H7 (cell line): ENCODE measurements at regions not wholly inside any gene's neighbourhood (a gene's known extent, or its start where the extent isn't known, plus 50 kb on each side); places are given as distances from the start of the nearest gene placed in this dataset.

ENCODE experiments used
- DNase-seq: peaks from one replicate; pipeline ENCODE4 v3.0.0; 2012
- H3K27me3 ChIP-seq: 2 replicates; pipeline ENCODE4 v1.6.0; 2011; ENCODE audit warnings: mild to moderate bottlenecking, low read length; ENCODE audit not compliant: control insufficient read depth, insufficient read depth
- H3K36me3 ChIP-seq: replicated peaks from 2 replicates; pipeline ENCODE4 v1.5.1; 2011; ENCODE audit warnings: low read length; ENCODE audit not compliant: control insufficient read depth, insufficient read depth
- H3K4me3 ChIP-seq: 2 replicates; pipeline ENCODE4 v1.5.1; 2011; ENCODE audit warnings: low read depth, mild to moderate bottlenecking, control low read depth, low read length, moderate library complexity; ENCODE audit not compliant: insufficient read depth

- H3K36me3 ChIP-seq = no peaks in the 10 kb centered on the region
- no peak overlapping the region for H3K4me3 ChIP-seq
- DNase-seq = peak; percentile 14
- H3K27me3 ChIP-seq = no peaks in the 10 kb centered on the region
Observed at GRCh38 chr14:98958048-98958631, 313.9 kb downstream of the BCL11B start.

GRCh38 chr14:98958632-98959031 is 313.4 kb downstream of the BCL11B start:
- no peaks in the 10 kb centered on the region for H3K36me3 ChIP-seq
- peak; percentile 15 for DNase-seq
- H3K4me3 ChIP-seq = no peak overlapping the region
- H3K27me3 ChIP-seq = no peaks in the 10 kb centered on the region

- H3K4me3 ChIP-seq = no peak overlapping the region
- DNase-seq = peak; percentile 8
- no peaks in the 10 kb centered on the region for H3K36me3 ChIP-seq
- H3K27me3 ChIP-seq = no peaks in the 10 kb centered on the region
Observed at GRCh38 chr14:98959410-98959809, 312.6 kb downstream of the BCL11B start.

- peak; percentile 68 for DNase-seq
- Histone ChIP-seq H3K27me3 (no peaks in the 10 kb centered on the region), H3K4me3 (no peak overlapping the region), H3K36me3 (no peaks in the 10 kb centered on the region)
Observed at GRCh38 chr14:98959958-98960616, 311.9 kb downstream of the BCL11B start.

- no peak for DNase-seq
- H3K4me3 ChIP-seq = no peak overlapping the region
- H3K36me3 ChIP-seq = no peaks in the 10 kb centered on the region
- H3K27me3 ChIP-seq = no peaks in the 10 kb centered on the region
Observed at GRCh38 chr14:98960617-98961013, 311.4 kb downstream of the BCL11B start.

- DNase-seq = peak; percentile 8
- no peaks in the 10 kb centered on the region for H3K27me3 ChIP-seq
- H3K4me3 ChIP-seq = no peak overlapping the region
- no peaks in the 10 kb centered on the region for H3K36me3 ChIP-seq
Observed at GRCh38 chr14:98961191-98961590, 310.8 kb downstream of the BCL11B start.

GRCh38 chr14:98962118-98962517 is 309.9 kb downstream of the BCL11B start:
- no peak overlapping the region for H3K4me3 ChIP-seq
- H3K36me3 ChIP-seq = no peaks in the 10 kb centered on the region
- no peaks in the 10 kb centered on the region for H3K27me3 ChIP-seq
- peak; percentile 7 for DNase-seq

- H3K27me3 ChIP-seq = no peaks in the 10 kb centered on the region
- H3K36me3 ChIP-seq = no peaks in the 10 kb centered on the region
- H3K4me3 ChIP-seq = no peak overlapping the region
- DNase-seq = peak; percentile 15
Observed at GRCh38 chr14:98963610-98964009, 308.4 kb downstream of the BCL11B start.

GRCh38 chr14:98964171-98964570 is 307.8 kb downstream of the BCL11B start:
- DNase-seq = peak; percentile 37
- no peak overlapping the region for H3K4me3 ChIP-seq

GRCh38 chr14:98965076-98965475 is 306.9 kb downstream of the BCL11B start:
- Histone ChIP-seq H3K27me3 (no peaks in the 10 kb centered on the region), H3K36me3 (no peaks in the 10 kb centered on the region), H3K4me3 (no peak overlapping the region)
- DNase-seq = peak; percentile 18

More at GRCh38 chr14:98964171-98964570, 307.8 kb downstream of the BCL11B start:
- Histone ChIP-seq H3K36me3 (no peaks in the 10 kb centered on the region), H3K27me3 (no peaks in the 10 kb centered on the region)

GRCh38 chr14:98966016-98966415 is 306.0 kb downstream of the BCL11B start:
- DNase-seq = no peak
- no peaks in the 10 kb centered on the region for H3K27me3 ChIP-seq
- no peaks in the 10 kb centered on the region for H3K36me3 ChIP-seq
- H3K4me3 ChIP-seq = no peak overlapping the region

GRCh38 chr14:98966475-98967162 is 305.4 kb downstream of the BCL11B start:
- no peak for DNase-seq
- Histone ChIP-seq H3K4me3 (no peak overlapping the region), H3K36me3 (no peaks in the 10 kb centered on the region), H3K27me3 (no peaks in the 10 kb centered on the region)

GRCh38 chr14:98974113-98974512 is 297.9 kb downstream of the BCL11B start:
- Histone ChIP-seq H3K27me3 (no peaks in the 10 kb centered on the region), H3K4me3 (no peak overlapping the region), H3K36me3 (no peaks in the 10 kb centered on the region)
- no peak for DNase-seq

- Histone ChIP-seq H3K27me3 (no peaks in the 10 kb centered on the region), H3K36me3 (no peaks in the 10 kb centered on the region), H3K4me3 (no peak overlapping the region)
- DNase-seq = no peak
Observed at GRCh38 chr14:98976271-98976670, 295.7 kb downstream of the BCL11B start.

GRCh38 chr14:98977451-98977850 is 294.5 kb downstream of the BCL11B start:
- H3K36me3 ChIP-seq = no peaks in the 10 kb centered on the region
- H3K4me3 ChIP-seq = no peak overlapping the region
- no peak for DNase-seq
- no peaks in the 10 kb centered on the region for H3K27me3 ChIP-seq
